Trophoblast cell (in vitro differentiated cells and primary cell): ENCODE measurements at regions not wholly inside any gene's neighbourhood (a gene's known extent, or its start where the extent isn't known, plus 50 kb on each side); places are given as distances from the start of the nearest gene placed in this dataset.

Experiments
- DNase-seq, 2 donors: peaks; one replicate each; pipeline ENCODE4 v3.0.0-alpha.2; 2016
- H2AFZ ChIP-seq: 2 replicates; pipeline ENCODE4 v1.6.1; 2013; ENCODE audit warnings: low read length, moderate library complexity, mild to moderate bottlenecking; ENCODE audit not compliant: insufficient read depth, poor library complexity
- H2AK5ac ChIP-seq: 2 replicates; pipeline ENCODE4 v1.6.1; 2013; ENCODE audit warnings: mild to moderate bottlenecking, low read length
- H2BK120ac ChIP-seq: 2 replicates; pipeline ENCODE4 v1.6.1; 2013; ENCODE audit warnings: low read length, mild to moderate bottlenecking, moderate library complexity; ENCODE audit not compliant: insufficient read depth, poor library complexity
- H2BK12ac ChIP-seq: 2 replicates; pipeline ENCODE4 v1.6.1; 2013; ENCODE audit warnings: mild to moderate bottlenecking, low read length, moderate library complexity
- H2BK5ac ChIP-seq: 2 replicates; pipeline ENCODE4 v1.6.1; 2013; ENCODE audit warnings: low read length, low read depth, moderate library complexity, mild to moderate bottlenecking; ENCODE audit not compliant: poor library complexity
- H3K14ac ChIP-seq: 2 replicates; pipeline ENCODE4 v1.6.1; 2013; ENCODE audit warnings: mild to moderate bottlenecking, low read length
- H3K18ac ChIP-seq: 2 replicates; pipeline ENCODE4 v1.6.1; 2013; ENCODE audit warnings: mild to moderate bottlenecking, low read length
- H3K23ac ChIP-seq: 2 replicates; pipeline ENCODE4 v1.6.1; 2013; ENCODE audit warnings: low read length
- H3K27ac ChIP-seq: 2 replicates; pipeline ENCODE4 v1.5.1; 2013; ENCODE audit warnings: low read depth, mild to moderate bottlenecking, inconsistent platforms, low read length, moderate library complexity
- H3K27me3 ChIP-seq: 2 replicates; pipeline ENCODE4 v1.6.1; 2013; ENCODE audit warnings: inconsistent platforms, mild to moderate bottlenecking, low read length, moderate library complexity; ENCODE audit not compliant: insufficient read depth
- H3K36me3 ChIP-seq, 2 experiments: 1 replicate in 1 of 2; 2 replicates in 1 of 2; pipeline ENCODE4 v1.6.1; 2013; ENCODE audit warnings: low read length in 2 of 2, mild to moderate bottlenecking in 2 of 2, moderate library complexity in 1 of 2; ENCODE audit not compliant: insufficient read depth in 2 of 2, control insufficient read depth in 1 of 2
- H3K4ac ChIP-seq: 2 replicates; pipeline ENCODE4 v1.6.1; 2013; ENCODE audit warnings: low read depth, mild to moderate bottlenecking, low read length, moderate library complexity
- H3K4me1 ChIP-seq, 2 experiments: 1 replicate in 1 of 2; 2 replicates in 1 of 2; pipeline ENCODE4 v1.6.1; 2013; ENCODE audit warnings: low read length in 2 of 2, mild to moderate bottlenecking in 2 of 2, moderate library complexity in 1 of 2; ENCODE audit not compliant: insufficient read depth in 2 of 2, control insufficient read depth in 1 of 2
- H3K4me2 ChIP-seq: 2 replicates; pipeline ENCODE4 v1.6.1; 2013; ENCODE audit warnings: inconsistent platforms, mild to moderate bottlenecking, low read length, moderate library complexity
- H3K4me3 ChIP-seq: 2 replicates; pipeline ENCODE4 v1.5.1; 2013; ENCODE audit warnings: mild to moderate bottlenecking, low read depth, low read length, inconsistent platforms
- H3K79me1 ChIP-seq: one replicate; pipeline ENCODE4 v1.6.1; 2013; ENCODE audit warnings: low read length
- H3K79me2 ChIP-seq: 2 replicates; pipeline ENCODE4 v1.6.1; 2013; ENCODE audit warnings: low read length, mild to moderate bottlenecking; ENCODE audit not compliant: control insufficient read depth, insufficient read depth, poor library complexity
- H3K9ac ChIP-seq: 2 replicates; pipeline ENCODE4 v1.6.1; 2013; ENCODE audit warnings: mild to moderate bottlenecking, low read length
- H3K9me3 ChIP-seq: 2 replicates; pipeline ENCODE4 v1.6.1; 2013; ENCODE audit warnings: low read depth, mild to moderate bottlenecking, control low read depth, inconsistent platforms, low read length; ENCODE audit not compliant: insufficient read depth
- H4K12ac ChIP-seq: 2 replicates; pipeline ENCODE4 v1.6.1; 2013; ENCODE audit warnings: low read depth, mild to moderate bottlenecking, low read length, moderate library complexity
- H4K8ac ChIP-seq: 2 replicates; pipeline ENCODE4 v1.6.1; 2013; ENCODE audit warnings: low read depth, mild to moderate bottlenecking, low read length, moderate library complexity
- H4K91ac ChIP-seq: one replicate; pipeline ENCODE4 v1.6.1; 2013; ENCODE audit warnings: low read depth, mild to moderate bottlenecking, low read length, moderate library complexity
- WGBS: extraction: QIAGEN DNeasy Blood & Tissue Kit; methylation state at CpG from one replicate; pipeline ENCODE4 v1.1.7; 2013; ENCODE audit warnings: missing lambda C conversion rate; ENCODE audit not compliant: insufficient read length, insufficient coverage; ENCODE audit errors: extremely low coverage; 5-methylcytosine and 5-hydroxymethylcytosine counted together

DNA sequence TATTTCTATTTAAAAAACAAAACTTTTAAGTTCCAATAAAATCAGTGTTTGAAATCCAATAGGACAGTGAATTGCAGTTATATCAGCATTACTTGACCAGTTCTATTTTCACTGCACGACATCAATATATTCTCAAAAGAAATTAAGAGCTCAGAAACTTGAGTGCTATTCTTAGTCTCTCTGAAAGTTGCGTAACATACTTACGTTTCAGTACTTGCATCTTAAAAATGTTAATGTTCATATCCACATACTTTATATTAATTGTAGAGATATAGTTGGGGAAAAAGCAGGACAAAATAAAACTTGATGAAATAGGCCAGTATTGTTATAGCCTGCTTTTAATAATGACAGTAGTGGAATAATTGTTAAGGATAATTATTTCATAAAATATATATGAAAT, 720.5 kb upstream of the PCDH9 start:
- Histone ChIP-seq H2AFZ (no peak overlapping the region), H4K12ac (no peak overlapping the region), H4K8ac (no peak overlapping the region), H3K4me3 (no peak overlapping the region), H3K79me2 (no peaks in the 10 kb centered on the region), H4K91ac (no peak overlapping the region), H3K36me3 (no peaks in the 10 kb centered on the region), H3K4me1 (no peaks in the 10 kb centered on the region), H2AK5ac (no peak overlapping the region), H3K27me3 (no peaks in the 10 kb centered on the region), H3K18ac (no peak overlapping the region), H3K27ac (no peak overlapping the region), H3K9ac (no peak overlapping the region), H2BK12ac (no peak overlapping the region), H3K4me2 (no peak overlapping the region), H3K14ac (no peak overlapping the region), H3K9me3 (no peaks in the 10 kb centered on the region), H2BK5ac (no peak overlapping the region), H3K79me1 (no peaks in the 10 kb centered on the region), H3K4ac (no peak overlapping the region), H2BK120ac (no peak overlapping the region), H3K23ac (no peak overlapping the region)
- WGBS = no CpG with 5 or more reads among the region's 3 CpGs
- DNase-seq = no peak

DNA sequence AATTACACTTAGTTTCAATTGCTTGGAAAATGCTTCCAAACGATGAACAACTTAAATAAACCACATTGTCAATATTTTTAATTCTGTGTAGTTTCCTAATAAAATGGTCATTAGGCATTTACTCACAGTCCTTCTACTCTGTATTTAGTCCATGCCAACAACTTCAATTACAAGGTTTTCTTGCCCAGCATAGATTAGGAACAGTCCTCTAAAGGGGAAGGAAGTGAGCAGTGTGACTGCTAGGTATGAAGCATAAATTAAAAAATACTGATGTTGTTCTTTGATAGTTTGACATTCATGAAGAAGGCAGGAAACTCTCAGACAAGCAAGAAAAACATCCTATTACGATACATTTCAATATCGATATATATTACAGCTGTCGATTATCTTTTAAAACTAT, 716.0 kb upstream of the PCDH9 start:
- H3K4me1 ChIP-seq = no peaks in the 10 kb centered on the region
- no peaks in the 10 kb centered on the region for H3K27me3 ChIP-seq
- no peak overlapping the region for H4K8ac ChIP-seq
- H3K18ac ChIP-seq = no peak overlapping the region
- DNase-seq = no peak
- no peak overlapping the region for H3K14ac ChIP-seq
- no peaks in the 10 kb centered on the region for H3K79me2 ChIP-seq
- no peaks in the 10 kb centered on the region for H3K79me1 ChIP-seq
- no peaks in the 10 kb centered on the region for H3K36me3 ChIP-seq
- H2BK12ac ChIP-seq = no peak overlapping the region
- no CpG with 5 or more reads among the region's 4 CpGs for WGBS
- no peaks in the 10 kb centered on the region for H3K9me3 ChIP-seq
- H4K91ac ChIP-seq = no peak overlapping the region
- no peak overlapping the region for H4K12ac ChIP-seq
- H3K4ac ChIP-seq = no peak overlapping the region
- H3K9ac ChIP-seq = no peak overlapping the region
- no peak overlapping the region for H2BK5ac ChIP-seq
- no peak overlapping the region for H2AFZ ChIP-seq
- H2AK5ac ChIP-seq = no peak overlapping the region
- H2BK120ac ChIP-seq = no peak overlapping the region
- no peak overlapping the region for H3K4me3 ChIP-seq
- no peak overlapping the region for H3K4me2 ChIP-seq
- no peak overlapping the region for H3K23ac ChIP-seq
- no peak overlapping the region for H3K27ac ChIP-seq

DNA sequence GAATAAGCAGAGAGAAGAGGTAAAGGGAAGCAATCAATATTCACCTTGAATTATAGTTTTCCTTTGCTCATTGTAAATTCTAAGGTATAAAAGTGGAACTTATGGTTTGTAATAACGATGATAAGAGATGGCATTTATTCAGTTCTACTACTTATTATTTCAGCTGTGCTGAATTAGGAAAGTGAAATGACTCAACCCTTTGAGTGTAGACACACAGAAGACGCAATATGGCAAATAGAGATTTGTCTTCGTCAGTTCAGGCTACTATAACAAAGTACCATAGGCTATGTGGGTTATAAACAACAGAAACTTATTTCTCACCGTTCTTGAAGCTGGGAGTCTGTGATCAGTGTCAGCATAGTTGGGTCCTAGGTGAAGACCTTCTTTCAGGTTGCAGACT, 713.0 kb upstream of the PCDH9 start:
- Histone ChIP-seq H3K4me2 (no peak overlapping the region), H3K27me3 (no peaks in the 10 kb centered on the region), H3K27ac (no peak overlapping the region), H3K4me1 (no peaks in the 10 kb centered on the region), H3K79me2 (no peaks in the 10 kb centered on the region), H3K9me3 (no peaks in the 10 kb centered on the region), H2AFZ (no peak overlapping the region), H3K79me1 (no peaks in the 10 kb centered on the region), H3K4ac (no peak overlapping the region), H3K18ac (no peak overlapping the region), H3K36me3 (no peaks in the 10 kb centered on the region), H4K8ac (no peak overlapping the region), H2AK5ac (no peak overlapping the region), H3K4me3 (no peak overlapping the region), H3K14ac (no peak overlapping the region), H4K12ac (no peak overlapping the region), H2BK120ac (no peak overlapping the region), H2BK5ac (no peak overlapping the region), H3K23ac (no peak overlapping the region), H2BK12ac (no peak overlapping the region), H3K9ac (no peak overlapping the region), H4K91ac (no peak overlapping the region)
- WGBS = no CpG with 5 or more reads among the region's 4 CpGs
- DNase-seq = no peak

DNA sequence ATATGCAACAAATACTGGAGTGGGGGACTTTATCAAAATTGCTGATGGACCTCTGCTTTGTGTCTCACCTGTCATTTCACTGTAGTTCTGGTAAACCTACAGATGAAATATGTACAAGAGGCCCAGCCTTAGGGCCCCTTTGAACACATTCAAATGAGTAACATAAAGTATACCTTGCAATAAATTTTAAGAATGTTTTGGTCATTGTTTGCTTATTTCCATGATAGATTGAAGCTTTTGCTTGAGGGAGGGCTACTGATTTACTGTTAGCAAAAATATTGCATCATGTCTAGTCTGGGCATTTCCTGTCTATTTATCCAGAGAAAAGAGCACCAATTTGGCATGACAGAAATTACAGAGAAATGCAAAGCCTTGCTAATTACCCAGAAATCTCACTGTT, 705.5 kb upstream of the PCDH9 start:
- no peaks in the 10 kb centered on the region for H3K4me1 ChIP-seq
- H3K18ac ChIP-seq = no peak overlapping the region
- no peak overlapping the region for H3K4me3 ChIP-seq
- no peak overlapping the region for H4K91ac ChIP-seq
- no peak overlapping the region for H3K14ac ChIP-seq
- no peak overlapping the region for H2AFZ ChIP-seq
- H3K23ac ChIP-seq = no peak overlapping the region
- no peak overlapping the region for H2BK12ac ChIP-seq
- H3K27ac ChIP-seq = no peak overlapping the region
- H4K12ac ChIP-seq = no peak overlapping the region
- H3K27me3 ChIP-seq = no peaks in the 10 kb centered on the region
- no peak overlapping the region for H2BK120ac ChIP-seq
- H2AK5ac ChIP-seq = no peak overlapping the region
- H3K9ac ChIP-seq = no peak overlapping the region
- H3K4ac ChIP-seq = no peak overlapping the region
- peaks cover 2% of the 10 kb centered on the region for H3K79me1 ChIP-seq
- H3K79me2 ChIP-seq = no peaks in the 10 kb centered on the region
- DNase-seq = no peak
- H3K9me3 ChIP-seq = no peaks in the 10 kb centered on the region
- no peak overlapping the region for H3K4me2 ChIP-seq
- no peaks in the 10 kb centered on the region for H3K36me3 ChIP-seq
- H4K8ac ChIP-seq = no peak overlapping the region
- no peak overlapping the region for H2BK5ac ChIP-seq
